ENCODE measurements at regions not wholly inside any gene's neighbourhood (a gene's known extent, or its start where the extent isn't known, plus 50 kb on each side); places are given as distances from the start of the nearest gene placed in this dataset.

GRCh38 chr21:35491920-35492678 lies 443.0 kb upstream of the RUNX1 start:
- no peaks in the 10 kb centered on the region for H3K36me3 ChIP-seq
- H3K4me1 ChIP-seq, result no peaks in the 10 kb centered on the region
- H3K27ac ChIP-seq, result no peak overlapping the region
- no peaks in the 10 kb centered on the region for H3K9me3 ChIP-seq
- intact Hi-C loops (cut with DNase I; ENCODE audit: low total_unique reads) (no loop called here), in situ Hi-C loops (cut with MboI; ENCODE audit: low sequenced_read_pairs in 4 of 4) (no loop called here)
- H3K4me3 ChIP-seq, result no peak overlapping the region
- no peaks in the 10 kb centered on the region for H3K27me3 ChIP-seq
- DNase-seq (no peak), ATAC-seq (no peak)
- TF ChIP-seq, protein P1, sequence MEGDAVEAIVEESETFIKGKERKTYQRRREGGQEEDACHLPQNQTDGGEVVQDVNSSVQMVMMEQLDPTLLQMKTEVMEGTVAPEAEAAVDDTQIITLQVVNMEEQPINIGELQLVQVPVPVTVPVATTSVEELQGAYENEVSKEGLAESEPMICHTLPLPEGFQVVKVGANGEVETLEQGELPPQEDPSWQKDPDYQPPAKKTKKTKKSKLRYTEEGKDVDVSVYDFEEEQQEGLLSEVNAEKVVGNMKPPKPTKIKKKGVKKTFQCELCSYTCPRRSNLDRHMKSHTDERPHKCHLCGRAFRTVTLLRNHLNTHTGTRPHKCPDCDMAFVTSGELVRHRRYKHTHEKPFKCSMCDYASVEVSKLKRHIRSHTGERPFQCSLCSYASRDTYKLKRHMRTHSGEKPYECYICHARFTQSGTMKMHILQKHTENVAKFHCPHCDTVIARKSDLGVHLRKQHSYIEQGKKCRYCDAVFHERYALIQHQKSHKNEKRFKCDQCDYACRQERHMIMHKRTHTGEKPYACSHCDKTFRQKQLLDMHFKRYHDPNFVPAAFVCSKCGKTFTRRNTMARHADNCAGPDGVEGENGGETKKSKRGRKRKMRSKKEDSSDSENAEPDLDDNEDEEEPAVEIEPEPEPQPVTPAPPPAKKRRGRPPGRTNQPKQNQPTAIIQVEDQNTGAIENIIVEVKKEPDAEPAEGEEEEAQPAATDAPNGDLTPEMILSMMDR (IDR thresholded peaks at IDR 0.05 in 4 of 5, conservative IDR thresholded peaks at IDR 0.05 in 1 of 5), result no peak
- no peak for TF ChIP-seq POLR2A (IDR thresholded peaks at IDR 0.05)

DNA sequence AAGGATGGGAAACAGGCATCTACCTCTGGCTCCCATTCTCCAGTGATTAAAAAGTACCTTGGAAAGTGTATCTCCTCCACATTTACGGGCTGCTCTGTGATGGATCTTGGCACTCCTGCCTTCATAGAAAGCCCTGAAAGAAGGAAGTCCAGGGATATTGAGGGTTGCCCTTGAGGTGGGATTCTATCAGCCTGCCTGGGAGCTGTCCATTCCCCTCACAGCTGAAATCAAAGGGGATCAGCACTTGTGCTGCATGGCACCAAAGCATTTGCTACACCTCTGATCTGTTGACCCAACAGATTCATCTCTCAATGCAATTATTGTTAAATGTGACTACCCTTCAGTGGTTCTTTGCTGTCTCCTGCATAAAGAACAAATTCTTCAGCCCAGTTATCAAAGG lies 442.0 kb upstream of the RUNX1 start:
- ATAC-seq (no peak), DNase-seq (no peak)
- Histone ChIP-seq H3K9me3 (no peaks in the 10 kb centered on the region), H3K36me3 (no peaks in the 10 kb centered on the region), H3K4me3 (no peak overlapping the region), H3K4me1 (no peaks in the 10 kb centered on the region), H3K27ac (no peak overlapping the region), H3K27me3 (no peaks in the 10 kb centered on the region)
- TF ChIP-seq, protein P1 (IDR thresholded peaks at IDR 0.05 in 4 of 5, conservative IDR thresholded peaks at IDR 0.05 in 1 of 5), result no peak
- TF ChIP-seq POLR2A (IDR thresholded peaks at IDR 0.05), result no peak
- in situ Hi-C loops (cut with MboI; ENCODE audit: low sequenced_read_pairs in 4 of 4) (no loop called here), intact Hi-C loops (cut with DNase I; ENCODE audit: low total_unique reads) (no loop called here)

DNA sequence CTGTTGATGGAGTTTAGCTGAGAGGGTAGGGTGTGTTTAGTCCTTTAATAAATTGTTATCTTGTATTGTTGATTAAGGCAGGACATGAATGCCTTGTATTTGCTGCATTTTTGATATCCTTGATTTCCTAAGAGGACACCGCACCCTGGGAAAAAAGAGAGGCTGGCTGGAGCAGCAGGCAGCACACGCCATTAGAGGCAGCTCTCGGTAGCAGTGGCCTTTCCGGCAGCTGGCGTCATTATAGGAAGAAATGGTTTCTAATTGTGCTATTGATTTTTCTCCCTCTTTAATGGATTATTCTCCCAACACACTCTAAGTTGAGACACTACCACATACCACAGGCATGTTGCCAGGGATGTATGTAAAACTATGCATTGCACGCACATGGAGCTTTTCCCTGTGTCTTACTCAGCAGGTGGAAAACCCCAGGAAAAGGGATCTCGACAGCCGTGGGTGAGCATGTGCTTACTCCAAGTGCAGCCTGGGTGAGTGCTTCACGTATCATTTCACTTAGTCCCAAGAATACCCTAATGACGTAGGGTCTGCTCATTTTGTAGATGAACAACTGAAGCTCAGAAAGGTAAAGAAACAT lies 440.4 kb upstream of the RUNX1 start:
- no peaks in the 10 kb centered on the region for H3K36me3 ChIP-seq
- H3K4me1 ChIP-seq, result no peaks in the 10 kb centered on the region
- no peak overlapping the region for H3K27ac ChIP-seq
- no peaks in the 10 kb centered on the region for H3K9me3 ChIP-seq
- intact Hi-C loops (cut with DNase I; ENCODE audit: low total_unique reads) (no loop called here), in situ Hi-C loops (cut with MboI; ENCODE audit: low sequenced_read_pairs in 4 of 4) (no loop called here)
- no peak for ATAC-seq
- no peak for DNase-seq
- no peak overlapping the region for H3K4me3 ChIP-seq
- H3K27me3 ChIP-seq, result no peaks in the 10 kb centered on the region
- TF ChIP-seq POLR2A (IDR thresholded peaks at IDR 0.05), result no peak
- TF ChIP-seq, protein P1 (IDR thresholded peaks at IDR 0.05 in 4 of 5, conservative IDR thresholded peaks at IDR 0.05 in 1 of 5), result no peak

DNA sequence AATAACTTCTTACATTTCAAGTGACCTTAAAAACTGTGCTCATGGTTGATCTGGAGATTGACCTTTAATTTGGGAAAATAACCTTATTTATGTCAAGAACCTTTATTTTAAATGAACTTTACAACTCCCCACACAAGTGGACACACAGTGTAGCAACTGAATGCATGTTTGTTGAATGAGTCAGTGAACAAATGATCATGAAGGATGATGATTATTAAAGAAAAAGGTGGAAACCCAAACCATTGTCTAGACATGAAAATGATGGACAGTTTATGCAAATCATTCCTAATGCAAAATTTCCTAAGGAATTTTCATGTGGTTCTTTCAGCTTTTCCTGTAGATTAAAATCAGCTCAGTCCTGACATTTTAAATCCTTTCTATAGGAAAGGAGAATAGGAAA lies 439.8 kb upstream of the RUNX1 start:
- no peaks in the 10 kb centered on the region for H3K9me3 ChIP-seq
- H3K36me3 ChIP-seq, result no peaks in the 10 kb centered on the region
- ATAC-seq, result no peak
- in situ Hi-C loops (cut with MboI; ENCODE audit: low sequenced_read_pairs in 4 of 4) (no loop called here), intact Hi-C loops (cut with DNase I; ENCODE audit: low total_unique reads) (no loop called here)
- TF ChIP-seq POLR2A (IDR thresholded peaks at IDR 0.05), result no peak
- TF ChIP-seq, protein P1 (IDR thresholded peaks at IDR 0.05 in 4 of 5, conservative IDR thresholded peaks at IDR 0.05 in 1 of 5), result no peak
- DNase-seq, result no peak
- H3K4me1 ChIP-seq, result no peaks in the 10 kb centered on the region
- H3K27me3 ChIP-seq, result no peaks in the 10 kb centered on the region
- H3K27ac ChIP-seq, result no peak overlapping the region
- no peak overlapping the region for H3K4me3 ChIP-seq
